ENCODE measurements at regions not wholly inside any gene's neighbourhood (a gene's known extent, or its start where the extent isn't known, plus 50 kb on each side); places are given as distances from the start of the nearest gene placed in this dataset.

GRCh38 chr15:62453375-62453774 is 288.3 kb upstream of the C2CD4B start:
- H3K27me3 ChIP-seq (replicated peaks; ENCODE audit: insufficient read depth, low read length): no peaks in the 10 kb centered on the region
- no peaks in the 10 kb centered on the region for H3K9me3 ChIP-seq (replicated peaks; ENCODE audit: insufficient read depth, low read length)
- TF ChIP-seq EZH2 (optimal IDR thresholded peaks at IDR 0.05; ENCODE audit: low read depth, low read length) (no peak), CTCF (IDR thresholded peaks at IDR 0.05; ENCODE audit: low read length) (no peak), EZH2phosphoT487 (IDR thresholded peaks at IDR 0.05; ENCODE audit: low read length) (no peak)
- no peaks in the 10 kb centered on the region for H3F3A ChIP-seq (ENCODE audit: insufficient read depth, low read length)
- peak overlapping the region; percentile 16; the same call in 1 of the 2 replicates for H3K27ac ChIP-seq (ENCODE audit: low read length)
- H3K36me3 ChIP-seq (replicated peaks; ENCODE audit: insufficient read depth, low read length): no peaks in the 10 kb centered on the region
- H3K9ac ChIP-seq (ENCODE audit: low read length): no peak overlapping the region
- H3K4me3 ChIP-seq (ENCODE audit: low read length): no peak overlapping the region
- peak; percentile 36 for DNase-seq
- no peaks in the 10 kb centered on the region for H4K20me1 ChIP-seq (ENCODE audit: insufficient read depth, low read length)
- H2AFZ ChIP-seq (ENCODE audit: low read length): no peak overlapping the region
- H3K79me2 ChIP-seq (ENCODE audit: low read length): no peaks in the 10 kb centered on the region
- H3K9me2 ChIP-seq (replicated peaks; ENCODE audit: insufficient read depth, low read length): no peaks in the 10 kb centered on the region
- peak overlapping the region; percentile 22; the same call in 1 of the 2 replicates for H3K4me2 ChIP-seq (ENCODE audit: low read depth, low read length)
- H3K4me1 ChIP-seq (ENCODE audit: low read length): 0 out of 2 replicates have a peak, but pooled peaks cover 8% of the 10 kb centered on the region

DNA sequence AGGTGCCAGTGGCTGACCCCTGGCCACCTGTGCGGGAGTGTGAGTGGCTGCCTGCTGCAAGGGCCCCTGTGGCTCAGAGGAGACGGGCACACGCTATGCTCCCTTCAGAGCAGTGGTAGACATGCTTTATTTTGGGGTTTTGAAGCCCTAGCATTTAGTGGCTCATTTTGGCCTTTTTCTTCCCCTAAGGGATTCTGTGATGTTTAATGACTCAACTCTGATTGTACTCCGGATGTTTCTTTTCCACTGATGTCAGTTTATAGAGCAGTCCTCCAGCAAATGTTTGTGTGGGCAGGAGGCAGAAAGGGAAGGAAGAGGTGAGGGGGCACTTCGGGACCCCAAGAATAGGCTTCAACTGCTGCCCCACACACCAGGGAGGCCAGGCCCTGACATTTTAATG is 288.9 kb upstream of the C2CD4B start:
- Histone ChIP-seq H4K20me1 (ENCODE audit: insufficient read depth, low read length) (no peaks in the 10 kb centered on the region), H3K4me1 (ENCODE audit: low read length) (0 out of 2 replicates have a peak, but pooled peaks cover 8% of the 10 kb centered on the region), H3F3A (ENCODE audit: insufficient read depth, low read length) (no peaks in the 10 kb centered on the region), H3K9me3 (replicated peaks; ENCODE audit: insufficient read depth, low read length) (no peaks in the 10 kb centered on the region), H3K27me3 (replicated peaks; ENCODE audit: insufficient read depth, low read length) (no peaks in the 10 kb centered on the region), H2AFZ (ENCODE audit: low read length) (no peak overlapping the region), H3K9ac (ENCODE audit: low read length) (no peak overlapping the region), H3K27ac (ENCODE audit: low read length) (peak overlapping the region; percentile 16; the same call in 1 of the 2 replicates), H3K79me2 (ENCODE audit: low read length) (no peaks in the 10 kb centered on the region), H3K4me2 (ENCODE audit: low read depth, low read length) (peak overlapping the region; percentile 22; the same call in 1 of the 2 replicates), H3K9me2 (replicated peaks; ENCODE audit: insufficient read depth, low read length) (no peaks in the 10 kb centered on the region), H3K4me3 (ENCODE audit: low read length) (no peak overlapping the region), H3K36me3 (replicated peaks; ENCODE audit: insufficient read depth, low read length) (no peaks in the 10 kb centered on the region)
- TF ChIP-seq EZH2phosphoT487 (IDR thresholded peaks at IDR 0.05; ENCODE audit: low read length): no peak
- no peak for TF ChIP-seq CTCF (IDR thresholded peaks at IDR 0.05; ENCODE audit: low read length)
- no peak for TF ChIP-seq EZH2 (optimal IDR thresholded peaks at IDR 0.05; ENCODE audit: low read depth, low read length)
- DNase-seq: no peak

GRCh38 chr15:62454567-62455172 is 289.6 kb upstream of the C2CD4B start:
- no peak overlapping the region for H3K4me3 ChIP-seq (ENCODE audit: low read length)
- no peaks in the 10 kb centered on the region for H3K36me3 ChIP-seq (replicated peaks; ENCODE audit: insufficient read depth, low read length)
- no peaks in the 10 kb centered on the region for H3K27me3 ChIP-seq (replicated peaks; ENCODE audit: insufficient read depth, low read length)

More at GRCh38 chr15:62454567-62455172, 289.6 kb upstream of the C2CD4B start:
- Histone ChIP-seq H3K9me3 (replicated peaks; ENCODE audit: insufficient read depth, low read length) (no peaks in the 10 kb centered on the region), H3K9ac (ENCODE audit: low read length) (no peak overlapping the region), H3K4me1 (ENCODE audit: low read length) (0 out of 2 replicates have a peak, but pooled peaks cover 8% of the 10 kb centered on the region), H3K4me2 (ENCODE audit: low read depth, low read length) (no peak overlapping the region), H3K79me2 (ENCODE audit: low read length) (no peaks in the 10 kb centered on the region), H3F3A (ENCODE audit: insufficient read depth, low read length) (no peaks in the 10 kb centered on the region), H3K9me2 (replicated peaks; ENCODE audit: insufficient read depth, low read length) (no peaks in the 10 kb centered on the region), H3K27ac (ENCODE audit: low read length) (no peak overlapping the region), H2AFZ (ENCODE audit: low read length) (no peak overlapping the region), H4K20me1 (ENCODE audit: insufficient read depth, low read length) (no peaks in the 10 kb centered on the region)
- no peak for DNase-seq
- no peak for TF ChIP-seq EZH2 (optimal IDR thresholded peaks at IDR 0.05; ENCODE audit: low read depth, low read length)
- TF ChIP-seq CTCF (IDR thresholded peaks at IDR 0.05; ENCODE audit: low read length): no peak
- TF ChIP-seq EZH2phosphoT487 (IDR thresholded peaks at IDR 0.05; ENCODE audit: low read length): no peak

All from MM.1S (cell line).